WI38 (cell line): ENCODE measurements at regions not wholly inside any gene's neighbourhood (a gene's known extent, or its start where the extent isn't known, plus 50 kb on each side); places are given as distances from the start of the nearest gene placed in this dataset.

ENCODE experiments used
- H3K4me3 ChIP-seq: 2 replicates; pipeline ENCODE4 v1.5.1; 2011; ENCODE audit warnings: low read depth, mild to moderate bottlenecking, control low read depth, low read length
- CTCF ChIP-seq: IDR thresholded peaks from 2 replicates; pipeline ENCODE4 v1.5.1; 2012; ENCODE audit warnings: low read depth, mild to moderate bottlenecking, control low read depth, low read length

- peak overlapping the region; percentile 47 for H3K4me3 ChIP-seq
- TF ChIP-seq CTCF, result no peak
Observed at GRCh38 chr14:76962303-76962660, 66.2 kb downstream of the IRF2BPL start.

GRCh38 chr14:76961631-76962302, 66.7 kb downstream of the IRF2BPL start:
- H3K4me3 ChIP-seq, result peak overlapping the region; percentile 47
- TF ChIP-seq CTCF, result no peak

GRCh38 chr14:76958980-76959710, 69.4 kb downstream of the IRF2BPL start:
- H3K4me3 ChIP-seq, result no peak overlapping the region
- no peak for TF ChIP-seq CTCF

- no peak overlapping the region for H3K4me3 ChIP-seq
- no peak for TF ChIP-seq CTCF
Observed at GRCh38 chr14:76958020-76958979, 70.2 kb downstream of the IRF2BPL start.

- H3K4me3 ChIP-seq, result no peak overlapping the region
- no peak for TF ChIP-seq CTCF
Observed at GRCh38 chr14:76957224-76957891, 71.2 kb downstream of the IRF2BPL start.

- no peak for TF ChIP-seq CTCF
- H3K4me3 ChIP-seq, result peak overlapping the region; percentile 20
Observed at GRCh38 chr14:76956316-76957090, 72.0 kb downstream of the IRF2BPL start.
